SK-N-SH treated with all-trans-retinoic acid at 6 μM for 48 hours (cell line): ENCODE measurements at regions not wholly inside any gene's neighbourhood (a gene's known extent, or its start where the extent isn't known, plus 50 kb on each side); places are given as distances from the start of the nearest gene placed in this dataset.

Experiments
- GLIS3 ChIP-seq: fragments of 250-450 bp; sonication (Bioruptor Pico); IDR thresholded peaks from 2 replicates; pipeline ENCODE4 v1.5.0; 2020; ENCODE audit warnings: mild to moderate bottlenecking, moderate library complexity
- RARB ChIP-seq: fragments of 250-450 bp; sonication (Bioruptor Pico); IDR thresholded peaks from 2 replicates; pipeline ENCODE4 v1.8.0; 2021; ENCODE audit warnings: mild to moderate bottlenecking, moderate library complexity
- SNAI2 ChIP-seq: fragments of 250-450 bp; sonication (Bioruptor Pico); IDR thresholded peaks from 2 replicates; pipeline ENCODE4 v1.5.0; 2020; ENCODE audit warnings: mild to moderate bottlenecking, moderate library complexity
- TF ChIP-seq, protein P1 (sequence below): fragments of 250-450 bp; sonication (Bioruptor Pico); IDR thresholded peaks from 2 replicates; pipeline ENCODE4 v1.8.0; 2020; ENCODE audit warnings: mild to moderate bottlenecking, moderate library complexity, borderline replicate concordance
- TF ChIP-seq, protein P2 (sequence below): fragments of 250-450 bp; sonication (Bioruptor Pico); IDR thresholded peaks from 2 replicates; pipeline ENCODE4 v1.8.0; 2021; ENCODE audit warnings: low read depth, mild to moderate bottlenecking, moderate library complexity, borderline replicate concordance

DNA sequence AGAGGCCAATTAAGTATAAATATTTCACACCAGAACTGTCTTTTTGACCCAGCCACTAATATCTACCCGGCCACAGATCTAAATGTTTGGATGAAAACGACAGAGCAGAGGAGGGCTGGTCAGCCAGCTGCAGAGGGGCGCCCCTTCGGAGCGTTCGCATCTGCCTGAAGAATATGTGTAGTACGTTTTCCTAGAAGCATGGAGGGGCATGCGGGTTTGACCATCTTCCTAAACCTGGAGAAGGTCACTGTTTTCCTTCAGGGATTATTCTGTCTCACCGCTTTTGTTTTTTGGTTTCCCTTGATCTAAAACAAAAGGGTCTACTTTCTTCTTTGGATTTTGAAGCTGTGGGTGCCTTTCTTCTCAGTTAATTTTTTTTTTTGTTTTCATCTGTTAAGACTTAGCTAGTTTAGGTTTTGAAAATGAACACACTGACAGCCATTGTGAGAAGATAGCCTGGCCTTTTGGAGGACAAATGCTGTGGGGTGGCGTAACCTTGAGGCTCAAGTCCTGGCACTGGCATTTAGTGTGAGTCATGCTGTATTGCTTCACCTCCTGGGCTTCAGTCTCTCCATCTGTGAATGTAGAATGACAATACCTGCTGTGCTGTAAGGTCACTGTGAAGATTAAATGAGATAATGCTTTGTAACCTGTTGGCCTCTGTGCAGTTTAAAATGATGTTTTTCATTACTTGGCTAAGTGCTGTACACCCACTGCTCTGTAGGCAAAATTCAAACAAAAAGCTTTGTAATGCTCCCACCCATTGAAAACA is 74.1 kb upstream of the IRF2BP2 start:
- no peak for TF ChIP-seq GLIS3 (CRISPR knock-in tag)
- TF ChIP-seq, protein P1, sequence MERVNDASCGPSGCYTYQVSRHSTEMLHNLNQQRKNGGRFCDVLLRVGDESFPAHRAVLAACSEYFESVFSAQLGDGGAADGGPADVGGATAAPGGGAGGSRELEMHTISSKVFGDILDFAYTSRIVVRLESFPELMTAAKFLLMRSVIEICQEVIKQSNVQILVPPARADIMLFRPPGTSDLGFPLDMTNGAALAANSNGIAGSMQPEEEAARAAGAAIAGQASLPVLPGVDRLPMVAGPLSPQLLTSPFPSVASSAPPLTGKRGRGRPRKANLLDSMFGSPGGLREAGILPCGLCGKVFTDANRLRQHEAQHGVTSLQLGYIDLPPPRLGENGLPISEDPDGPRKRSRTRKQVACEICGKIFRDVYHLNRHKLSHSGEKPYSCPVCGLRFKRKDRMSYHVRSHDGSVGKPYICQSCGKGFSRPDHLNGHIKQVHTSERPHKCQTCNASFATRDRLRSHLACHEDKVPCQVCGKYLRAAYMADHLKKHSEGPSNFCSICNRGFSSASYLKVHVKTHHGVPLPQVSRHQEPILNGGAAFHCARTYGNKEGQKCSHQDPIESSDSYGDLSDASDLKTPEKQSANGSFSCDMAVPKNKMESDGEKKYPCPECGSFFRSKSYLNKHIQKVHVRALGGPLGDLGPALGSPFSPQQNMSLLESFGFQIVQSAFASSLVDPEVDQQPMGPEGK (CRISPR knock-in tag): no peak
- no peak for TF ChIP-seq RARB (CRISPR knock-in tag)
- TF ChIP-seq, protein P2, sequence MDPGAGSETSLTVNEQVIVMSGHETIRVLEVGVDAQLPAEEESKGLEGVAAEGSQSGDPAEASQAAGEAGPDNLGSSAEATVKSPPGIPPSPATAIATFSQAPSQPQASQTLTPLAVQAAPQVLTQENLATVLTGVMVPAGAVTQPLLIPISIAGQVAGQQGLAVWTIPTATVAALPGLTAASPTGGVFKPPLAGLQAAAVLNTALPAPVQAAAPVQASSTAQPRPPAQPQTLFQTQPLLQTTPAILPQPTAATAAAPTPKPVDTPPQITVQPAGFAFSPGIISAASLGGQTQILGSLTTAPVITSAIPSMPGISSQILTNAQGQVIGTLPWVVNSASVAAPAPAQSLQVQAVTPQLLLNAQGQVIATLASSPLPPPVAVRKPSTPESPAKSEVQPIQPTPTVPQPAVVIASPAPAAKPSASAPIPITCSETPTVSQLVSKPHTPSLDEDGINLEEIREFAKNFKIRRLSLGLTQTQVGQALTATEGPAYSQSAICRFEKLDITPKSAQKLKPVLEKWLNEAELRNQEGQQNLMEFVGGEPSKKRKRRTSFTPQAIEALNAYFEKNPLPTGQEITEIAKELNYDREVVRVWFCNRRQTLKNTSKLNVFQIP (CRISPR knock-in tag): no peak
- TF ChIP-seq SNAI2: no peak
